Thyroid gland (tissue), 4 donors: ENCODE measurements at regions not wholly inside any gene's neighbourhood (a gene's known extent, or its start where the extent isn't known, plus 50 kb on each side); places are given as distances from the start of the nearest gene placed in this dataset.

ENCODE experiments used
- DNase-seq, 2 donors: peaks; one replicate each; pipeline ENCODE4 v3.0.0-alpha.2; 2019
- H3K27ac ChIP-seq, 3 donors: fragments of 200-600 bp; sonication (generic); 1 replicate in 2 of 3; 2 replicates in 1 of 3; pipeline ENCODE4 v1.5.1; 2016 to 2019; ENCODE audit warnings: mild to moderate bottlenecking in 1 of 3, moderate library complexity in 1 of 3
- H3K27me3 ChIP-seq: fragments of 200-600 bp; sonication (generic); one replicate; pipeline ENCODE4 v1.5.1; 2019
- H3K36me3 ChIP-seq, 2 donors: fragments of 200-600 bp; sonication (generic); one replicate each; pipeline ENCODE4 v1.5.1; 2016 to 2019
- H3K4me1 ChIP-seq, 2 donors: fragments of 200-600 bp; sonication (generic); one replicate each; pipeline ENCODE4 v1.5.1; 2017 to 2019
- H3K4me3 ChIP-seq, 3 donors: fragments of 200-600 bp; sonication (generic); replicated peaks in 1 of 3; 1 replicate in 2 of 3; 2 replicates in 1 of 3; pipeline ENCODE4 v1.5.1; 2016; ENCODE audit warnings: mild to moderate bottlenecking in 1 of 3
- H3K9me3 ChIP-seq: fragments of 200-600 bp; sonication (generic); one replicate; pipeline ENCODE4 v1.5.1; 2017
- CTCF ChIP-seq, 6 experiments: fragments of 200-600 bp in 3 of 6; fragments of 450-650 bp in 3 of 6; sonication (generic) in 3 of 6; IDR thresholded peaks; one replicate each; pipeline ENCODE4 v1.5.1; 2016 to 2019; ENCODE audit warnings: antibody characterized with exemption in 6 of 6, mild to moderate bottlenecking in 2 of 6, inconsistent platforms in 1 of 6, moderate library complexity in 1 of 6
- POLR2A ChIP-seq, 2 donors: fragments of 450-650 bp; IDR thresholded peaks; one replicate each; pipeline ENCODE4 v1.6.1; 2017; ENCODE audit warnings: antibody characterized with exemption in 2 of 2, mild to moderate bottlenecking in 2 of 2, moderate library complexity in 1 of 2
- WGBS, 2 donors: methylation state at CpG; one replicate each; pipeline ENCODE4 v1.1.5; 2017; 5-methylcytosine and 5-hydroxymethylcytosine counted together
- intact Hi-C: fragments of 100-400 bp; cut with DNase I; formaldehyde crosslinking; loops from one replicate; pipeline ENCODE4 v1.15.1; 2023

GRCh38 chr7:96770758-96771157 is 61.1 kb upstream of the SEM1 start:
- no peak for DNase-seq
- TF ChIP-seq CTCF (IDR thresholded peaks at IDR 0.05) (no peak), POLR2A (IDR thresholded peaks at IDR 0.05) (no peak)
- no peaks in the 10 kb centered on the region for H3K36me3 ChIP-seq
- H3K27me3 ChIP-seq = no peaks in the 10 kb centered on the region
- H3K9me3 ChIP-seq = no peaks in the 10 kb centered on the region
- no peaks in the 10 kb centered on the region for H3K4me1 ChIP-seq
- no peak overlapping the region for H3K27ac ChIP-seq
- no peak overlapping the region for H3K4me3 ChIP-seq
- intact Hi-C loops = no loop called here
- 65 to 81% methylated on average over 5 of the region's 5 CpGs for WGBS, 2 donors

GRCh38 chr7:96772139-96772694 is 62.6 kb upstream of the SEM1 start:
- no peaks in the 10 kb centered on the region for H3K9me3 ChIP-seq
- intact Hi-C loops = no loop called here
- no peak overlapping the region for H3K4me3 ChIP-seq
- no peak for TF ChIP-seq CTCF (IDR thresholded peaks at IDR 0.05)
- TF ChIP-seq POLR2A (IDR thresholded peaks at IDR 0.05) = no peak
- DNase-seq = no peak
- H3K27ac ChIP-seq = no peak overlapping the region
- H3K4me1 ChIP-seq = no peaks in the 10 kb centered on the region
- WGBS, 2 donors = 75 to 76% methylated on average over 6 of the region's 6 CpGs
- no peaks in the 10 kb centered on the region for H3K36me3 ChIP-seq
- H3K27me3 ChIP-seq = no peaks in the 10 kb centered on the region

- no peak overlapping the region for H3K4me3 ChIP-seq
- WGBS, 2 donors = 59 to 63% methylated on average over 1 of the region's 1 CpG
- no peaks in the 10 kb centered on the region for H3K4me1 ChIP-seq
- no peaks in the 10 kb centered on the region for H3K36me3 ChIP-seq
- no peaks in the 10 kb centered on the region for H3K27me3 ChIP-seq
- H3K27ac ChIP-seq = no peak overlapping the region
- intact Hi-C loops = no loop called here
- DNase-seq = no peak
- TF ChIP-seq POLR2A (IDR thresholded peaks at IDR 0.05) = no peak
- TF ChIP-seq CTCF (IDR thresholded peaks at IDR 0.05) = no peak
- no peaks in the 10 kb centered on the region for H3K9me3 ChIP-seq
Observed at GRCh38 chr7:96773483-96773882, 63.8 kb upstream of the SEM1 start.

GRCh38 chr7:96774358-96774757 is 64.7 kb upstream of the SEM1 start:
- H3K4me1 ChIP-seq = no peaks in the 10 kb centered on the region
- H3K9me3 ChIP-seq = no peaks in the 10 kb centered on the region
- intact Hi-C loops = no loop called here
- 75 to 86% methylated on average over 3 of the region's 3 CpGs for WGBS, 2 donors
- no peak overlapping the region for H3K27ac ChIP-seq
- TF ChIP-seq POLR2A (IDR thresholded peaks at IDR 0.05) (no peak), CTCF (IDR thresholded peaks at IDR 0.05) (no peak)
- no peaks in the 10 kb centered on the region for H3K36me3 ChIP-seq
- H3K27me3 ChIP-seq = no peaks in the 10 kb centered on the region
- H3K4me3 ChIP-seq = no peak overlapping the region
- DNase-seq = no peak

- 88 to 91% methylated on average over 8 of the region's 8 CpGs for WGBS, 2 donors
- H3K4me3 ChIP-seq = no peak overlapping the region
- no peaks in the 10 kb centered on the region for H3K27me3 ChIP-seq
- H3K27ac ChIP-seq = no peak overlapping the region
- H3K36me3 ChIP-seq = no peaks in the 10 kb centered on the region
- TF ChIP-seq CTCF (IDR thresholded peaks at IDR 0.05) (no peak), POLR2A (IDR thresholded peaks at IDR 0.05) (no peak)
- intact Hi-C loops = no loop called here
- H3K9me3 ChIP-seq = no peaks in the 10 kb centered on the region
- no peaks in the 10 kb centered on the region for H3K4me1 ChIP-seq
- DNase-seq = no peak
Observed at GRCh38 chr7:96775046-96775445, 65.4 kb upstream of the SEM1 start.
